Pancreas (tissue), 10 donors: ENCODE measurements at regions not wholly inside any gene's neighbourhood (a gene's known extent, or its start where the extent isn't known, plus 50 kb on each side); places are given as distances from the start of the nearest gene placed in this dataset.

Source experiments
- ATAC-seq, 4 donors: fragments of 200-7000 bp; cut with Tn5 transposase; one replicate each; pipeline versions ENCODE4 v1.8.0 to v1.9.1; 2020; ENCODE audit warnings: mild to moderate bottlenecking in 4 of 4, moderate library complexity in 4 of 4
- DNase-seq, 6 donors: peaks; one replicate each; pipeline ENCODE4 v3.0.0-alpha.2; 2020
- FAIRE-seq: peaks from 2 replicates; lab custom pipeline; 2012; peaks lifted over from hg19 to GRCh38; lab: Jason Lieb, UNC
- H3K27ac ChIP-seq, 4 donors: fragments of 200-600 bp; sonication (generic); 1 replicate in 3 of 4; 2 replicates in 1 of 4; pipeline versions ENCODE4 v1.5.0 to v1.8.0; 2020
- H3K27me3 ChIP-seq, 4 donors: fragments of 200-600 bp; one replicate each; pipeline ENCODE4 v1.8.0; 2021
- H3K36me3 ChIP-seq, 3 donors: fragments of 200-600 bp; sonication (generic) in 1 of 3; one replicate each; pipeline versions ENCODE4 v1.5.0 to v1.8.0; 2020 to 2021
- H3K4me1 ChIP-seq, 3 donors: fragments of 200-600 bp; one replicate each; pipeline ENCODE4 v1.8.0; 2021
- H3K4me3 ChIP-seq, 4 donors: fragments of 200-600 bp; sonication (generic) in 2 of 4; one replicate each; pipeline versions ENCODE4 v1.5.0 to v1.8.0; 2020 to 2021
- H3K9me3 ChIP-seq, 4 donors: fragments of 200-600 bp; one replicate each; pipeline ENCODE4 v1.8.0; 2021
- CTCF ChIP-seq, 4 donors: fragments of 200-600 bp; sonication (generic) in 3 of 4; IDR thresholded peaks; one replicate each; pipeline versions ENCODE4 v1.5.0 to v1.8.0; 2021; ENCODE audit warnings: antibody characterized with exemption in 4 of 4
- WGBS, 2 donors: extraction: QIAGEN DNeasy Blood & Tissue Kit; methylation state at CpG; one replicate each; pipeline ENCODE4 v1.1.7; 2013; 5-methylcytosine and 5-hydroxymethylcytosine counted together
- intact Hi-C, 3 donors: fragments of 100-400 bp; cut with DNase I; formaldehyde crosslinking; loops; one replicate each; pipeline versions ENCODE4 v1.11.1 to v1.14.2; 2022
- donor health status: healthy with polysubstance abuse.
- donor health status: DM: no; HTN: no; CAD: no; lungs with moderate emphysema.
- donor health status: DM: no; HTN: no; CAD: no.
- donor health status: control.
- donor health status: control.
- donor health status: Bipolar disorder and iron deficiency.
- donor health status: DM: yes; HTN: yes; CAD: no.
- donor health status: DM: no; HTN: no; CAD: no.
- donor health status: DM: no; HTN: no; CAD: no.
- donor health status: DM: yes; HTN: yes; CAD: no.

GRCh38 chr6:126873791-126874190 lies 244.7 kb upstream of the RSPO3 start:
- H3K4me1 ChIP-seq, result no peaks in the 10 kb centered on the region
- no peak overlapping the region for H3K27ac ChIP-seq
- intact Hi-C loops, result no loop called here
- H3K4me3 ChIP-seq, result no peak overlapping the region
- 34 to 39% methylated on average over 1 of the region's 1 CpG for WGBS, 2 donors
- no peak for DNase-seq
- TF ChIP-seq CTCF (IDR thresholded peaks at IDR 0.05), result no peak
- H3K36me3 ChIP-seq, result no peaks in the 10 kb centered on the region
- no peaks in the 10 kb centered on the region for H3K9me3 ChIP-seq
- no peak for FAIRE-seq
- no peak for ATAC-seq
- no peaks in the 10 kb centered on the region for H3K27me3 ChIP-seq

GRCh38 chr6:126876446-126876845 lies 242.0 kb upstream of the RSPO3 start:
- no peak for FAIRE-seq

DNA sequence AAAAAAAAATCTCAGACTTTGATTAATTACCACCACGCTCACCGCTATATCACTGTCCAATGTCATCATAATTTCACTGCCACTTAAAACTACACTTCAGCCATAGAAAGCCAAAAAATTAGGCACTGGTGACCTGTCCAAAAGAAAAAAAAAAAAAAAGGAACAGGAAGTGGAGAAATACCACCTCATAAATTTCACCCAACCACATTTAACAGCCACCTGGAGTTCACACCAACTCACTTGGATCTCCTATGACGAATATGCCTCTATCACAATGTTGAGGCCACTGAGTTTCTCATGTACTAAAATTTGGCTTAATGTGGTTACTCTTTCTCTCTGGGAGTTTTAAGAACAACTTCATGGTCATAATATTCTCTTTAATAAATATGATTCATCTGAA lies 237.5 kb upstream of the RSPO3 start:
- FAIRE-seq, result no peak
- no peaks in the 10 kb centered on the region for H3K36me3 ChIP-seq
- 44 to 46% methylated on average over 3 of the region's 3 CpGs for WGBS, 2 donors
- DNase-seq, result no peak
- intact Hi-C loops, result no loop called here
- H3K27me3 ChIP-seq, result no peaks in the 10 kb centered on the region
- no peak for ATAC-seq
- H3K9me3 ChIP-seq, result no peaks in the 10 kb centered on the region
- no peak for TF ChIP-seq CTCF (IDR thresholded peaks at IDR 0.05)
- H3K4me1 ChIP-seq, result no peaks in the 10 kb centered on the region
- H3K27ac ChIP-seq, result no peak overlapping the region
- no peak overlapping the region for H3K4me3 ChIP-seq

More at GRCh38 chr6:126876446-126876845, 242.0 kb upstream of the RSPO3 start:
- 33 to 36% methylated on average over 1 of the region's 1 CpG for WGBS, 2 donors
- TF ChIP-seq CTCF (IDR thresholded peaks at IDR 0.05), result no peak
- Histone ChIP-seq H3K36me3 (no peaks in the 10 kb centered on the region), H3K4me3 (no peak overlapping the region), H3K4me1 (no peaks in the 10 kb centered on the region), H3K27me3 (no peaks in the 10 kb centered on the region), H3K9me3 (no peaks in the 10 kb centered on the region), H3K27ac (no peak overlapping the region)
- intact Hi-C loops, result no loop called here
- DNase-seq, result no peak
- no peak for ATAC-seq

DNA sequence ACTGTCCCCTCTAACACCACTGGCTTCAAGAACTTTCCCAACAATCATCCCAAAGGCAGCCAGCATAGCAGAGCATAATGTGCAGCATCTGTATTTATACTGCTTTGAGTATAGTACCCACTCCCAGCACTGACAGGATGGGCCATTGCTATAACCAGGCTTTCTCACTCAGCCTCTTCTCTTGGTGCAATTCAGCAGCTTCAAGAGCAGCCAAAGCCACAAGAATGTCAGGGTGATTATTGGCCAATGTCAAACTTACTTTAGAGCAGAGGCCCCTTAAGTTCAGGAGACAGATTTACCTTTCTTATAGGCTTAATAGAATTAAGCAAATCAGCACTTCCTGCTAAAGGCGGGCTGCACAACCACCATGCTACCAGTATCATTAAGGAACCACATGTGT lies 232.4 kb upstream of the RSPO3 start:
- ATAC-seq (no peak), FAIRE-seq (no peak)
- H3K9me3 ChIP-seq, result no peaks in the 10 kb centered on the region

More for the DNA sequence above, 232.4 kb upstream of the RSPO3 start:
- DNase-seq, result no peak
- TF ChIP-seq CTCF (IDR thresholded peaks at IDR 0.05), result no peak
- intact Hi-C loops, result no loop called here
- 76 to 88% methylated on average over 1 of the region's 1 CpG for WGBS, 2 donors
- no peaks in the 10 kb centered on the region for H3K36me3 ChIP-seq
- H3K4me3 ChIP-seq, result no peak overlapping the region
- no peaks in the 10 kb centered on the region for H3K27me3 ChIP-seq
- no peaks in the 10 kb centered on the region for H3K4me1 ChIP-seq
- H3K27ac ChIP-seq, result no peak overlapping the region
